A549 (cell line): ENCODE measurements at regions not wholly inside any gene's neighbourhood (a gene's known extent, or its start where the extent isn't known, plus 50 kb on each side); places are given as distances from the start of the nearest gene placed in this dataset.

ENCODE experiments used
- ZFP36 ChIP-seq: fragments of 450-650 bp; IDR thresholded peaks from 2 replicates; pipeline ENCODE4 v1.6.1; 2014; ENCODE audit warnings: borderline replicate concordance; ENCODE audit not compliant: partially characterized antibody

DNA sequence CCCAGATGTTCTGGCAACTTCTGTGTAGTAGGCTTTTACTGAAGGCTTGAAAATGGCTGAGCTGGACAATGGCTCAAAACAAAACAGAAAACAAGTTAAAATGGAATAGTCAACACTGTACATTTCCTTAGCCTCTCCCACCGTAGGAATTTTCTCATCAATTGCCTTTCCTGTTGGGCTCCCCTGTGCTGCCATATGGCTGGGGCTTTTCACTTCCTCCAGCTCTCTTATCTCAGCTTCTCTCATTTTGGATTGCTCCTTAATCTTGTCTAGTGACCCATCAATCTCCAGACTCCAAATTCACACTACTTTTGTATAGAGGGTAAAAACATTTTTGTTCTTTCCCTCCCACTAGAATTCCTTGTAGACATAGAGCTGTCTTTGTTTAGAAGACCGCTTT is 50.4 kb upstream of the RPH3A start (continued):
- TF ChIP-seq ZFP36, result no peak
